ENCODE measurements at regions not wholly inside any gene's neighbourhood (a gene's known extent, or its start where the extent isn't known, plus 50 kb on each side); places are given as distances from the start of the nearest gene placed in this dataset.

GRCh38 chr1:99396389-99396788 lies 132.1 kb downstream of the PLPPR4 start:
- no peak for TF ChIP-seq CTCF (IDR thresholded peaks at IDR 0.05)
- TF ChIP-seq POLR2A (IDR thresholded peaks at IDR 0.05), result no peak
